Fibroblast of the aortic adventitia (primary cell): ENCODE measurements at regions not wholly inside any gene's neighbourhood (a gene's known extent, or its start where the extent isn't known, plus 50 kb on each side); places are given as distances from the start of the nearest gene placed in this dataset.
A peak's percentile ranks its signal among the peaks of the same experiment; 100 is the strongest.

Experiments
- DNase-seq: peaks from one replicate; pipeline ENCODE4 v3.0.0-alpha.2; 2010; ENCODE audit warnings: low read depth
- H3K4me3 ChIP-seq: 2 replicates; pipeline ENCODE4 v1.5.1; 2011; ENCODE audit warnings: low read depth, mild to moderate bottlenecking, control low read depth, low read length, moderate library complexity
- CTCF ChIP-seq: IDR thresholded peaks from 2 replicates; pipeline ENCODE4 v1.5.1; 2011; ENCODE audit warnings: mild to moderate bottlenecking, low read length, control low read depth, inconsistent platforms; ENCODE audit not compliant: insufficient read depth

DNA sequence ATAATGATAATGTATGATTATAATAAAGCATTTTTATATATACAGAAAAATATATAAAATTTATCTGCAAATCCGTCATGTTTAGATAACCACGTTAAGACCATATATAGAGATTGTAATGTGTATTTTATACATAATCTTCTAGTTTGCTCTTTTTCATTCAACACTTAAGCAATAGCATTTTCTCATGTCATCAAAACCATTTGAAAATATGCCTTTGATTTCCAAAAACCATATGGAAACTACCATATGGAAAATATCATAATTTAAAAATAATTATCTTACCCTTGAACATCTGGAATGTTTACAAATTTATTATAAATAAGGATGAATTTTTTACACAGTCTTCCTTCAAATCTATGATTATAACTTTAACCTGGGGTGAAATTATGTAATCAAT is 250.4 kb upstream of the NPSR1 start:
- H3K4me3 ChIP-seq = no peak overlapping the region
- no peak for DNase-seq
- TF ChIP-seq CTCF = no peak

- H3K4me3 ChIP-seq = no peak overlapping the region
- no peak for DNase-seq
- no peak for TF ChIP-seq CTCF
Observed at GRCh38 chr7:34417781-34418180, 240.2 kb upstream of the NPSR1 start.

DNA sequence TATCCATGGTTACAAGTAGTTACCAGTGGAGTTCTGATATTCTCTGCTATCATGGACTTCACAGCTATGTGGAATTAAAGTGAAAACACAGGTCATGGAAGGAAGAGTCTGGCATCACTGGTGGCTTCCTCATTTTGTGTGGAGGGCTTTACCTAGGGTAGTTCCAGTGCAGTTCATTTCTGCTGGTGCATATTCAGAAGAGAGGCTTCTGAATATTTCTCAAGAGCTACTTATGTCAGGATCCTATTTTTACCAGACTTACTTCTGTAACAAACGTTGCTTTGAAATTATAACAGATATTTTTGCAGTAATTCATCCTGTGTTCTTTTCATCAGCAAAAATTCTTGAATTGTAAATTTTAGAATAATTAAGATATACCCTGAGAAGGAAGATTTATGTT is 236.5 kb upstream of the NPSR1 start:
- no peak overlapping the region for H3K4me3 ChIP-seq
- TF ChIP-seq CTCF = no peak
- no peak for DNase-seq

DNA sequence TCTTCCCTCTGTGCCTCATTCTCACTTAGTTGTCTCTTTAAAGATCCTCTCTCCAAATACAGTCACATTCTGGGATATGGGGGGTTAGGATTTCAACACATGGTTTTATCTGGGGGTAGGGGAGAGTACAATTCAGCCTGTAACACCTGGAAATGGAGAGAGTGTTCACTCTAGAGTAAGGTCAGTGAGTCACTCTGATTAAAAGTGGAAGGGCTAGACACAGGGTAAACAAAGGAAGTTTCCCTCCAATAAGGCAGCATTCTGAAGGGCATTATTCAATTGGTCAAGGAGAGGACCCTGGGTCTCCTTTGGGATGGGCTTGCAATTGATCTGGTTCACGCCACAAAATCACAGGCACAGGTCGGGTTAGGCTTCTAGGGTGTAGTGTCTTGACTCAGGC is 232.8 kb upstream of the NPSR1 start:
- TF ChIP-seq CTCF = no peak
- no peak for DNase-seq
- H3K4me3 ChIP-seq = no peak overlapping the region

DNA sequence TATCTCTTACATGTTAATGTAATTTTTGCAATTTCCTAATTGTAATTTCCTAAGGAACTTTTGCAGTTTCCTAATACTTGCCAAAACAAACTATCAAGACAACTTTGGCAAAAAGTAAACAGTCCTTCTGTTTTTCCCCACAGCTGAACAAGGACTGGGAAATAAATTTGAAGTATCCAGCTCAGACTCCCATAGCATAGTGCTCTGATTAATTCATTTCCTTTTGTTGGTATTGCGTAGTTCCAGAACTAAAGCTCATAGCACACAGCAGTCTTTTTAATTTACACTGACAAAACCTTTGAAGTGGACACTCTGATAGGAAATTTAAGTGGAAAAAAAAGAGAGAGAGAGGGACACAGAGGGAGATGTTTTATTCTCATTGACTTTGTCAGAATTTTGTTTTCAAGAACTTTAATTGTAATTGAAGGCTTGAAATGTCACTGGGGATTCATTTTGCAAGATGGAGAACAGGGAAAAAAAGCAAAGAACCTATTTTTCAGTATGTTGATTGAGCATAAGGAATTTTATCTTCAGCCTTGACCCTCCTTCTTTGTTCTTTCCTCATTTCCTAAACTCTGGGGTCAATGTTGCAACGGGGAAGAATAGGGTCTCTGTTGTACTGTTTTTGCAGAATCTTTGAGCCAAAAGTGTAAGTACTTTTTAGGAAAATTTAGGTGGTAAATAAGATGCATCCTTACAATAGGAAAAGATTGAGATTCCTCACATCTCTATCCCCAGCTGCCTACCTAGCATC is 232.2 kb upstream of the NPSR1 start:
- no peak for TF ChIP-seq CTCF
- no peak for DNase-seq
- H3K4me3 ChIP-seq = no peak overlapping the region

DNA sequence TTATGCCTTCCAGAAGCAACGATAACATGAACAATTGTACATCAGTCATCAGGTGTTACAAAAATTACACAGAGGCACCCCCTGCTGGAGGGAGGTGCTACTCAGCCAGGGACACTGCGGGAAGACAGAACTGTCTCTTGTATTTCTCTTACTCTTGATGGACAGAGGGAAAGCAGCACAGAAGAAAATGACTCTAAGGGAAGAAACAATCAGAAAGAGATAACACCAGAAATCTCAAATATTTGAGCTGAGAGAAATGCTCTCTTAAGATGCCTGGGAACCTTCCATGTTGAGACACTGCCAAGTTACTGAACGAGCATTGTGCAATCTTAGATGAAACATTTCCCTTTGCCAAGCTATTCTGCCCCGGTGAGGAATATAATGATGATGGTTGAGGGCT is 227.6 kb upstream of the NPSR1 start:
- TF ChIP-seq CTCF = peak; percentile 54
- no peak overlapping the region for H3K4me3 ChIP-seq
- DNase-seq = peak; percentile 85

GRCh38 chr7:34438436-34438835 is 219.6 kb upstream of the NPSR1 start:
- TF ChIP-seq CTCF = no peak
- no peak overlapping the region for H3K4me3 ChIP-seq
- no peak for DNase-seq
